ENCODE measurements at regions not wholly inside any gene's neighbourhood (a gene's known extent, or its start where the extent isn't known, plus 50 kb on each side); places are given as distances from the start of the nearest gene placed in this dataset.

- DNase-seq (ENCODE audit: insufficient read length, low spot score) (no peak), FAIRE-seq (no peak)
- no peak for TF ChIP-seq PAX5 (IDR thresholded peaks at IDR 0.05; ENCODE audit: insufficient read depth, low read length, severe bottlenecking)
- no peak for TF ChIP-seq POLR2AphosphoS5 (IDR thresholded peaks at IDR 0.05; ENCODE audit: low read depth, low read length)
- no peak for TF ChIP-seq POLR2A (IDR thresholded peaks at IDR 0.05; ENCODE audit: low read depth, low read length)
- no peak for TF ChIP-seq POU2F2 (IDR thresholded peaks at IDR 0.05; ENCODE audit: low read depth, low read length)
- no peak for TF ChIP-seq TAF1 (IDR thresholded peaks at IDR 0.05; ENCODE audit: low read depth, low read length)
- no peak for TF ChIP-seq SPI1 (IDR thresholded peaks at IDR 0.05; ENCODE audit: low read depth, low read length)
Measured at GRCh38 chr22:48249713-48250268, 1487.3 kb downstream of the TBC1D22A start.

- DNase-seq (ENCODE audit: insufficient read length, low spot score) (no peak), FAIRE-seq (no peak)
- TF ChIP-seq PAX5 (IDR thresholded peaks at IDR 0.05; ENCODE audit: insufficient read depth, low read length, severe bottlenecking) (no peak), POLR2AphosphoS5 (IDR thresholded peaks at IDR 0.05; ENCODE audit: low read depth, low read length) (no peak), SPI1 (IDR thresholded peaks at IDR 0.05; ENCODE audit: low read depth, low read length) (no peak), TAF1 (IDR thresholded peaks at IDR 0.05; ENCODE audit: low read depth, low read length) (no peak), POLR2A (IDR thresholded peaks at IDR 0.05; ENCODE audit: low read depth, low read length) (no peak), POU2F2 (IDR thresholded peaks at IDR 0.05; ENCODE audit: low read depth, low read length) (no peak)
Measured at GRCh38 chr22:48248901-48249455, 1486.5 kb downstream of the TBC1D22A start.

- no peak for DNase-seq (ENCODE audit: insufficient read length, low spot score)
- no peak for TF ChIP-seq POU2F2 (IDR thresholded peaks at IDR 0.05; ENCODE audit: low read depth, low read length)
- TF ChIP-seq POLR2AphosphoS5 (IDR thresholded peaks at IDR 0.05; ENCODE audit: low read depth, low read length) = no peak
- no peak for TF ChIP-seq TAF1 (IDR thresholded peaks at IDR 0.05; ENCODE audit: low read depth, low read length)
- no peak for TF ChIP-seq POLR2A (IDR thresholded peaks at IDR 0.05; ENCODE audit: low read depth, low read length)
- TF ChIP-seq SPI1 (IDR thresholded peaks at IDR 0.05; ENCODE audit: low read depth, low read length) = no peak
- no peak for TF ChIP-seq PAX5 (IDR thresholded peaks at IDR 0.05; ENCODE audit: insufficient read depth, low read length, severe bottlenecking)
- FAIRE-seq = no peak
Measured at GRCh38 chr22:48247829-48248228, 1485.4 kb downstream of the TBC1D22A start.

GRCh38 chr22:48245196-48245485 is 1482.7 kb downstream of the TBC1D22A start:
- no peak for FAIRE-seq
- DNase-seq (ENCODE audit: insufficient read length, low spot score) = no peak
- TF ChIP-seq POU2F2 (IDR thresholded peaks at IDR 0.05; ENCODE audit: low read depth, low read length) = no peak
- no peak for TF ChIP-seq SPI1 (IDR thresholded peaks at IDR 0.05; ENCODE audit: low read depth, low read length)
- no peak for TF ChIP-seq TAF1 (IDR thresholded peaks at IDR 0.05; ENCODE audit: low read depth, low read length)
- TF ChIP-seq POLR2A (IDR thresholded peaks at IDR 0.05; ENCODE audit: low read depth, low read length) = no peak
- TF ChIP-seq POLR2AphosphoS5 (IDR thresholded peaks at IDR 0.05; ENCODE audit: low read depth, low read length) = no peak
- no peak for TF ChIP-seq PAX5 (IDR thresholded peaks at IDR 0.05; ENCODE audit: insufficient read depth, low read length, severe bottlenecking)

GRCh38 chr22:48244388-48245195 is 1482.1 kb downstream of the TBC1D22A start:
- no peak for TF ChIP-seq POLR2A (IDR thresholded peaks at IDR 0.05; ENCODE audit: low read depth, low read length)
- TF ChIP-seq POU2F2 (IDR thresholded peaks at IDR 0.05; ENCODE audit: low read depth, low read length) = no peak
- TF ChIP-seq SPI1 (IDR thresholded peaks at IDR 0.05; ENCODE audit: low read depth, low read length) = no peak
- no peak for TF ChIP-seq POLR2AphosphoS5 (IDR thresholded peaks at IDR 0.05; ENCODE audit: low read depth, low read length)
- no peak for TF ChIP-seq TAF1 (IDR thresholded peaks at IDR 0.05; ENCODE audit: low read depth, low read length)
- no peak for TF ChIP-seq PAX5 (IDR thresholded peaks at IDR 0.05; ENCODE audit: insufficient read depth, low read length, severe bottlenecking)
- DNase-seq (ENCODE audit: insufficient read length, low spot score) (no peak), FAIRE-seq (no peak)

GRCh38 chr22:48242461-48242864 is 1480.0 kb downstream of the TBC1D22A start:
- DNase-seq (ENCODE audit: insufficient read length, low spot score) (no peak), FAIRE-seq (no peak)
- TF ChIP-seq PAX5 (IDR thresholded peaks at IDR 0.05; ENCODE audit: insufficient read depth, low read length, severe bottlenecking) (no peak), POLR2A (IDR thresholded peaks at IDR 0.05; ENCODE audit: low read depth, low read length) (no peak), POLR2AphosphoS5 (IDR thresholded peaks at IDR 0.05; ENCODE audit: low read depth, low read length) (no peak), POU2F2 (IDR thresholded peaks at IDR 0.05; ENCODE audit: low read depth, low read length) (no peak), SPI1 (IDR thresholded peaks at IDR 0.05; ENCODE audit: low read depth, low read length) (no peak), TAF1 (IDR thresholded peaks at IDR 0.05; ENCODE audit: low read depth, low read length) (no peak)

GRCh38 chr22:48241658-48242057 is 1479.2 kb downstream of the TBC1D22A start:
- no peak for TF ChIP-seq PAX5 (IDR thresholded peaks at IDR 0.05; ENCODE audit: insufficient read depth, low read length, severe bottlenecking)
- no peak for TF ChIP-seq TAF1 (IDR thresholded peaks at IDR 0.05; ENCODE audit: low read depth, low read length)
- no peak for DNase-seq (ENCODE audit: insufficient read length, low spot score)
- FAIRE-seq = no peak

- DNase-seq (ENCODE audit: insufficient read length, low spot score) (no peak), FAIRE-seq (no peak)
- no peak for TF ChIP-seq TAF1 (IDR thresholded peaks at IDR 0.05; ENCODE audit: low read depth, low read length)
- no peak for TF ChIP-seq PAX5 (IDR thresholded peaks at IDR 0.05; ENCODE audit: insufficient read depth, low read length, severe bottlenecking)
- no peak for TF ChIP-seq POLR2A (IDR thresholded peaks at IDR 0.05; ENCODE audit: low read depth, low read length)
- TF ChIP-seq POLR2AphosphoS5 (IDR thresholded peaks at IDR 0.05; ENCODE audit: low read depth, low read length) = no peak
- TF ChIP-seq POU2F2 (IDR thresholded peaks at IDR 0.05; ENCODE audit: low read depth, low read length) = no peak
- TF ChIP-seq SPI1 (IDR thresholded peaks at IDR 0.05; ENCODE audit: low read depth, low read length) = no peak
Measured at GRCh38 chr22:48240935-48241230, 1478.4 kb downstream of the TBC1D22A start.

GRCh38 chr22:48240148-48240934 is 1477.9 kb downstream of the TBC1D22A start:
- TF ChIP-seq POLR2AphosphoS5 (IDR thresholded peaks at IDR 0.05; ENCODE audit: low read depth, low read length) = no peak
- no peak for TF ChIP-seq POLR2A (IDR thresholded peaks at IDR 0.05; ENCODE audit: low read depth, low read length)
- TF ChIP-seq PAX5 (IDR thresholded peaks at IDR 0.05; ENCODE audit: insufficient read depth, low read length, severe bottlenecking) = no peak
- TF ChIP-seq TAF1 (IDR thresholded peaks at IDR 0.05; ENCODE audit: low read depth, low read length) = no peak
- FAIRE-seq = no peak
- no peak for DNase-seq (ENCODE audit: insufficient read length, low spot score)

Measured in GM12891 (cell line).